ENCODE measurements at regions not wholly inside any gene's neighbourhood (a gene's known extent, or its start where the extent isn't known, plus 50 kb on each side); places are given as distances from the start of the nearest gene placed in this dataset.

GRCh38 chr3:89576417-89576816 is 469.0 kb downstream of the EPHA3 start:
- intact Hi-C loops (cut with micrococcal nuclease): no loop called here
- no peak overlapping the region for H3K27ac ChIP-seq (ENCODE audit: extremely low read depth, low read depth, low read length)
- no peaks in the 10 kb centered on the region for H3K9me3 ChIP-seq (replicated peaks; ENCODE audit: control insufficient read depth, insufficient read depth, low read depth, low read length)
- FAIRE-seq: no peak
- no peak overlapping the region for H3K4me3 ChIP-seq
- no peaks in the 10 kb centered on the region for H4K20me1 ChIP-seq (replicated peaks; ENCODE audit: control insufficient read depth, insufficient read depth, low read length)
- 17% methylated on average over 1 of the region's 1 CpG for WGBS (ENCODE audit: insufficient coverage, low coverage, missing lambda C conversion rate)
- H3K9ac ChIP-seq (ENCODE audit: insufficient read depth in 1 of 2, low read depth in 2 of 2, low read length in 2 of 2): no peak overlapping the region
- DNase-seq (ENCODE audit: extremely low read depth in 1 of 4, low spot score in 3 of 4): no peak
- no peak for ATAC-seq
- H3K27me3 ChIP-seq (ENCODE audit: control insufficient read depth in 2 of 2, insufficient read depth in 2 of 2, low read length in 2 of 2): no peaks in the 10 kb centered on the region
- ChIA-PET POLR2A (no interaction called here), CTCF (ENCODE audit: low intra/inter-chr PET ratio) (no interaction called here)
- no peaks in the 10 kb centered on the region for H3K36me3 ChIP-seq (ENCODE audit: control insufficient read depth, insufficient read depth, low read length)
- in situ Hi-C loops (cut with MboI): no loop called here
- H3K4me1 ChIP-seq (replicated peaks in 1 of 2; ENCODE audit: control insufficient read depth in 2 of 2, insufficient read depth in 2 of 2, low read length in 2 of 2): no peaks in the 10 kb centered on the region
- no TSS peak for BruUV-seq (replicated peaks)
- H3K9me1 ChIP-seq (ENCODE audit: control insufficient read depth, insufficient read depth, low read length): no peaks in the 10 kb centered on the region
- no peak overlapping the region for H2AFZ ChIP-seq (ENCODE audit: low read depth, low read length)
- H3K79me2 ChIP-seq (ENCODE audit: control insufficient read depth, insufficient read depth, low read length): no peaks in the 10 kb centered on the region
- no peak overlapping the region for H3K4me2 ChIP-seq (ENCODE audit: insufficient read depth, low read length)
- TF ChIP-seq KLF6 (CRISPR knock-in tag; IDR thresholded peaks at IDR 0.05; ENCODE audit: borderline replicate concordance): no peak
- TF ChIP-seq ZNF175 (CRISPR knock-in tag; IDR thresholded peaks at IDR 0.05; ENCODE audit: low read depth): no peak
- TF ChIP-seq ARID4B (CRISPR knock-in tag; IDR thresholded peaks at IDR 0.05): no peak
- no peak for TF ChIP-seq ZNF318 (IDR thresholded peaks at IDR 0.05; ENCODE audit: borderline replicate concordance in 1 of 2, low read depth in 1 of 2)
- TF ChIP-seq HDAC3 (IDR thresholded peaks at IDR 0.05; ENCODE audit: borderline replicate concordance, partially characterized antibody): no peak
- TF ChIP-seq MBD1 (CRISPR knock-in tag; IDR thresholded peaks at IDR 0.05): no peak
- TF ChIP-seq TBP (optimal IDR thresholded peaks at IDR 0.05; ENCODE audit: low read depth, low read length): no peak
